ENCODE measurements at regions not wholly inside any gene's neighbourhood (a gene's known extent, or its start where the extent isn't known, plus 50 kb on each side); places are given as distances from the start of the nearest gene placed in this dataset.
"Not testable (repeated sequence)": the region's sequence is repeated elsewhere in the genome, so short reads cannot be mapped to it uniquely, and the experiment has no call there.

DNA sequence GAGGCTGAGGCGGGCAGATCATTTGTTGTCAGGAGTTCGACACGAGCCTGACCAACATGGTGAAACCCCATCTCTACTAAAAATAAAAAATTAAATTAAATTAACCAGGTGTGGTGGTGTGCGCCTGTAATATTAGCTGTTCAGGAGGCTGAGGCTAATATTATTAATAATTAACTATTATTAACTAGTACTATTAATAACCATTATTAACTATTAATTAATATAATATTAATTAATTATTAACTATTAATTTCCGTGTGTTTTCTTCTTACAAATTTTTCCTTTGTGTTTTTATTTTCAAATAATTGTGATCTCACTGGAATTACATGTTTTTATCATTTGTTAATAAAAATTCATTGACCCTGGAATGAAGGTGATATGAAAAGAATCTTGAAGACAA lies 557.4 kb upstream of the ADGRB3 start:
- no peak for ATAC-seq
- ChIA-PET POLR2A (no interaction called here), CTCF (no interaction called here)
- peaks cover 3% of the 10 kb centered on the region for H3K9me3 Mint-ChIP-seq (ENCODE audit: insufficient read depth)
- H3K4me1 Mint-ChIP-seq (ENCODE audit: low read depth), result no peaks in the 10 kb centered on the region
- no peak overlapping the region for H3K27ac Mint-ChIP-seq
- no peaks in the 10 kb centered on the region for H3K36me3 Mint-ChIP-seq (ENCODE audit: low read depth)
- H3K4me3 Mint-ChIP-seq, result no peak overlapping the region
- no peaks in the 10 kb centered on the region for H3K27me3 Mint-ChIP-seq (ENCODE audit: low read depth)
- no peak for DNase-seq

- DNase-seq, result no peak
- no peak overlapping the region for H3K4me3 Mint-ChIP-seq
- peaks cover 5% of the 10 kb centered on the region for H3K9me3 Mint-ChIP-seq (ENCODE audit: insufficient read depth)
- H3K36me3 Mint-ChIP-seq (ENCODE audit: low read depth), result no peaks in the 10 kb centered on the region
- no peak overlapping the region for H3K27ac Mint-ChIP-seq
- H3K27me3 Mint-ChIP-seq (ENCODE audit: low read depth), result no peaks in the 10 kb centered on the region
- ATAC-seq, result no peak
- POLR2A ChIA-PET, result no interaction called here
- H3K4me1 Mint-ChIP-seq (ENCODE audit: low read depth), result no peaks in the 10 kb centered on the region
- CTCF ChIA-PET, result no interaction called here
Measured at GRCh38 chr6:68071740-68072139, 563.3 kb upstream of the ADGRB3 start.

DNA sequence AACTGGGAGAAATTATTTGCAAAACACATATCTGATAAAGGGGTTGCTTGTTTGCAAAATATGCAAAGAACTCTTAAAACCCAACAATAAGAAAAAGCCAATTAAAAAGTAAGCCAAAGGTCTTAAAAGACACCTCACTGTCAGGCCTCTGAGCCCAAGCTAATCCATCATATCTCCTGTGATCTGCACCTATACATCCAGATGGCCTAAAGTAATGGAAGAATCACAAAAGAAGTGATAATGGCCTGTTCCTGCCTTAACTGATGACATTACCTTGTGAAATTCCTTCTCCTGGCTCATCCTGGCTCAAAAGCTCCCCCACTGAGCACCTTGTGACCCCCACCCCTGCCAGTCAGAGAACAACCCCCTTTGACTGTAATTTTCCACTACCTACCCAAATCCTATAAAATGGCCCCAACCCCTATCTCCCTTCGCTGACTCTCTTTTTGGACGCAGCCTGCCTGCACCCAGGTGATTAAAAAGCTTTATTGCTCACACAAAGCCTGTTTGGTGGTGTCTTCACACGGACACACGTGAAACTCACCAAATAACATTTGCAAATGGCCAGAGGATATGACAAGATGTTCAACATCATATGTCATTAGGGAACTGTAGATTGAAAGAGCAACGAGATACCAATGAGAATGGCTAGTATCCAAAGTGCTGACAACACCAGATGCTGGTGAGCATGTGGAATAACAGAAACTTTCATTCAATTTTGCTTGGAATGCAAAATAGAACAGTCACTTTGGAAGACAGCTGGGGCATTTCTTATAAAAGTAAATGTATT lies 565.0 kb upstream of the ADGRB3 start:
- H3K4me3 Mint-ChIP-seq, result no peak overlapping the region
- peaks cover 5% of the 10 kb centered on the region for H3K9me3 Mint-ChIP-seq (ENCODE audit: insufficient read depth)
- no peak for DNase-seq
- no peak overlapping the region for H3K27ac Mint-ChIP-seq
- ChIA-PET CTCF (no interaction called here), POLR2A (no interaction called here)
- H3K27me3 Mint-ChIP-seq (ENCODE audit: low read depth), result no peaks in the 10 kb centered on the region
- no peak for ATAC-seq
- H3K4me1 Mint-ChIP-seq (ENCODE audit: low read depth), result no peaks in the 10 kb centered on the region
- H3K36me3 Mint-ChIP-seq (ENCODE audit: low read depth), result no peaks in the 10 kb centered on the region

- no peak for DNase-seq
- no peaks in the 10 kb centered on the region for H3K27me3 Mint-ChIP-seq (ENCODE audit: low read depth)
- ChIA-PET CTCF (no interaction called here), POLR2A (no interaction called here)
- H3K27ac Mint-ChIP-seq, result no peak overlapping the region
- H3K36me3 Mint-ChIP-seq (ENCODE audit: low read depth), result no peaks in the 10 kb centered on the region
- no peak overlapping the region for H3K4me3 Mint-ChIP-seq
- H3K9me3 Mint-ChIP-seq (ENCODE audit: insufficient read depth), result peaks cover 17% of the 10 kb centered on the region
- no peak for ATAC-seq
- H3K4me1 Mint-ChIP-seq (ENCODE audit: low read depth), result no peaks in the 10 kb centered on the region
Measured at GRCh38 chr6:68059899-68060298, 575.2 kb upstream of the ADGRB3 start.

DNA sequence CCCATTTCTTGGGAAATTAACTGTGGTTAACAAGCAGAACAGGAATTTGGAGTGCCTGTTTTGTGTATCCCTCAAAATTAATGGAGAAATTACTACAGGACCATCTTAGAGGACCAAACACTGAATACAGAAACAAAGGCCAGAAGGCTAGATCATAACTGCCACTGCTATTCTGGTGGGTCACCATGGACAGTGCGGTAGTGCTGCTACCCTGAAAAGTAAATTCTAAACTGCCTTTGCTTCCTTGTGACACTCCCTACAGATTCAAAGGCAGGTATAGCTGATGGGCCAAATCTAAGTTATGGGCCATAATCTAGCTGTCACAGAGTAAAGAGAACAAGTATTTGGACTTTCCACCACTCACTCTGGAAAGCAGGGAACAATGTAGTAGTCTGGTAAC lies 575.8 kb upstream of the ADGRB3 start:
- ATAC-seq, result no peak
- Mint-ChIP-seq H3K4me3 (no peak overlapping the region), H3K27ac (no peak overlapping the region), H3K4me1 (ENCODE audit: low read depth) (no peaks in the 10 kb centered on the region), H3K36me3 (ENCODE audit: low read depth) (no peaks in the 10 kb centered on the region), H3K27me3 (ENCODE audit: low read depth) (no peaks in the 10 kb centered on the region), H3K9me3 (ENCODE audit: insufficient read depth) (peaks cover 20% of the 10 kb centered on the region)
- DNase-seq, result no peak
- CTCF ChIA-PET, result no interaction called here
- POLR2A ChIA-PET, result no interaction called here

DNA sequence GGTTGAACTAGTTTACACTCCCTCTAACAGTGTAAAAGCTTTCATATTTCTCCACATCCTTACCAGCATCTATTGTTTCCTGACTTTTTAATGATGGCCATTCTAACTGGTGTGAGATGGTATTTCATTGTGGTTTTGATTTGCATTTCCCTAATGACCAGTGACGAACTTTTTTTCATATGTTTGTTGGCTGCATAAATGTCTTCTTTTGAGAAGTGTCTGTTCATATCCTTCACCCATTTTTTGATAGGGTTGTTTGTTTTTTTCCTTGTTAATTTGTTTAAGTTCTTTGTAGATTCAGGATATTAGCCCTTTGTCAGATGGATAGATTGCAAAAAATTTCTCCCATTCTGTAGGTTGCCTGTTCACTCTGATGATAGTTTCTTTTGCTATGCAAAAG lies 578.5 kb upstream of the ADGRB3 start:
- H3K9me3 Mint-ChIP-seq (ENCODE audit: insufficient read depth), result peaks cover 13% of the 10 kb centered on the region
- H3K4me3 Mint-ChIP-seq; H3K4me1 Mint-ChIP-seq (ENCODE audit: low read depth); H3K36me3 Mint-ChIP-seq (ENCODE audit: low read depth); CTCF ChIA-PET; POLR2A ChIA-PET; H3K27me3 Mint-ChIP-seq (ENCODE audit: low read depth); DNase-seq; ATAC-seq; H3K27ac Mint-ChIP-seq: not testable (repeated sequence)

DNA sequence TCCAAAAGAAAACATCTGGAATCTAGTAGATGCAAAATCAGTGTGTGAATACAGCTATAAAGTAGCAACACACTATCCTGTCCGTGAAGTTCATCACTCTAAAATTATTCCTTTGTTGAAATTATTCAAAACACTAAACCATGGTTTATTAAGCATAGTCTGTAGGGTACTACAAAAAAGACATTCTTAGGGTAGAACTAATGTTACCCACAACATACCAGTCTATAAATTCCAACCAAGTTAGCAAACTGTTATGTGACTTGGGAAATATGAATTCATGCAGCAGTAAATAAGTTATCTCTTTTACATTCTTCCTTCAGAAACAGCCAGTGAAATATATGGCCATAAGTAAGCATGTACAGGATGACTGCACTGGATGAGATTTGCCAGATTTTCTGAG lies 580.3 kb upstream of the ADGRB3 start:
- Mint-ChIP-seq H3K4me3 (no peak overlapping the region), H3K9me3 (ENCODE audit: insufficient read depth) (peaks cover 11% of the 10 kb centered on the region), H3K4me1 (ENCODE audit: low read depth) (no peaks in the 10 kb centered on the region), H3K36me3 (ENCODE audit: low read depth) (no peaks in the 10 kb centered on the region), H3K27ac (no peak overlapping the region), H3K27me3 (ENCODE audit: low read depth) (no peaks in the 10 kb centered on the region)
- ChIA-PET CTCF (no interaction called here), POLR2A (no interaction called here)
- DNase-seq (no peak), ATAC-seq (no peak)

GRCh38 chr6:68053805-68054373 lies 581.2 kb upstream of the ADGRB3 start:
- Mint-ChIP-seq H3K4me1 (ENCODE audit: low read depth) (no peaks in the 10 kb centered on the region), H3K9me3 (ENCODE audit: insufficient read depth) (peaks cover 7% of the 10 kb centered on the region), H3K27ac (no peak overlapping the region), H3K27me3 (ENCODE audit: low read depth) (no peaks in the 10 kb centered on the region), H3K36me3 (ENCODE audit: low read depth) (no peaks in the 10 kb centered on the region), H3K4me3 (no peak overlapping the region)
- ChIA-PET CTCF (no interaction called here), POLR2A (no interaction called here)
- DNase-seq, result no peak
- ATAC-seq, result no peak

- Mint-ChIP-seq H3K4me3 (no peak overlapping the region), H3K27ac (no peak overlapping the region), H3K27me3 (ENCODE audit: low read depth) (no peaks in the 10 kb centered on the region), H3K9me3 (ENCODE audit: insufficient read depth) (peaks cover 3% of the 10 kb centered on the region), H3K36me3 (ENCODE audit: low read depth) (no peaks in the 10 kb centered on the region), H3K4me1 (ENCODE audit: low read depth) (no peaks in the 10 kb centered on the region)
- DNase-seq (no peak), ATAC-seq (no peak)
- ChIA-PET CTCF (no interaction called here), POLR2A (no interaction called here)
Measured at GRCh38 chr6:68052234-68052633, 582.8 kb upstream of the ADGRB3 start.

DNA sequence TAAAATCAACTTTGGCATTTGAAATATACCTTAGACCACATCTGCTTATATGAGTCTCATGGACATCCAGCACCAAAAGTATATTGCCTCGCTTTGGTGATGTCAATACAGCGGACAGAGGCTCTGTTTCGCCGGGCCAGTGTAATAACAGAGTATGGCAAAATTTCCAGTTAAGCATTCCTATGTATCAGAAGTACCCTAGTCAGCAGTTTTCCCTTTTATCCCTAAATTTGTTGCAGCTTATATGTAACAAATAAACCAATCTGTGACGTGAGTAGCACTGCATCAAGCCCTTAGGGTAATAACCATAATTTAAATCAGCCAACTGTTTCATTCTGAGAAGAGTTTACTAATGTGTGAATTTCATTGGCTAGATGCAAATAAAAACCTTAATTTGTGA lies 585.5 kb upstream of the ADGRB3 start:
- DNase-seq, result no peak
- POLR2A ChIA-PET, result no interaction called here
- no peaks in the 10 kb centered on the region for H3K36me3 Mint-ChIP-seq (ENCODE audit: low read depth)
- no peaks in the 10 kb centered on the region for H3K4me1 Mint-ChIP-seq (ENCODE audit: low read depth)
- no peaks in the 10 kb centered on the region for H3K27me3 Mint-ChIP-seq (ENCODE audit: low read depth)
- CTCF ChIA-PET, result no interaction called here
- no peak overlapping the region for H3K4me3 Mint-ChIP-seq
- ATAC-seq, result no peak
- no peak overlapping the region for H3K27ac Mint-ChIP-seq
- H3K9me3 Mint-ChIP-seq (ENCODE audit: insufficient read depth), result peaks cover 6% of the 10 kb centered on the region

GRCh38 chr6:68046756-68047155 lies 588.3 kb upstream of the ADGRB3 start:
- H3K36me3 Mint-ChIP-seq (ENCODE audit: low read depth), result no peaks in the 10 kb centered on the region
- no peak overlapping the region for H3K4me3 Mint-ChIP-seq
- H3K27ac Mint-ChIP-seq, result no peak overlapping the region
- no peak for ATAC-seq
- POLR2A ChIA-PET, result no interaction called here
- no peaks in the 10 kb centered on the region for H3K4me1 Mint-ChIP-seq (ENCODE audit: low read depth)
- H3K9me3 Mint-ChIP-seq (ENCODE audit: insufficient read depth), result peaks cover 6% of the 10 kb centered on the region
- CTCF ChIA-PET, result no interaction called here
- no peaks in the 10 kb centered on the region for H3K27me3 Mint-ChIP-seq (ENCODE audit: low read depth)
- DNase-seq, result no peak

DNA sequence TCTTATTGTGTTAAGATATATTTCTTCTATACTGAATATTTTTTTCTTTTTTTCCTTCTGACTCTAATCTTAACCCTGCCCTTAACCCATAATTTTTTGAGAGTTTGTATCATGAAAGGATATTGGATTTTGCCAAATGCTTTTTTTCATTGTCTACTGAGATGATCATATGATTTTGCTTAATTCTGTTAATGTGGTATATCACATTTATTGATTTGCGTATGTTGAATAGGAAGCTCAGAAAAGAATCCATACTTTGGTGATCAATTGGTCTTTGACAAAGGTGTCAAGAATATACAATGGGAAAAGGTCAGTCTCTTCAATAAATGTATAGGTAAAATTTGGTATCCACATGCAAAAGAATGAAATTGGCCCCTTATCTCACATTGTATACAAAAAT lies 588.8 kb upstream of the ADGRB3 start:
- ChIA-PET POLR2A (no interaction called here), CTCF (no interaction called here)
- Mint-ChIP-seq H3K27ac (no peak overlapping the region), H3K4me3 (no peak overlapping the region), H3K36me3 (ENCODE audit: low read depth) (no peaks in the 10 kb centered on the region), H3K4me1 (ENCODE audit: low read depth) (no peaks in the 10 kb centered on the region), H3K9me3 (ENCODE audit: insufficient read depth) (peaks cover 6% of the 10 kb centered on the region), H3K27me3 (ENCODE audit: low read depth) (no peaks in the 10 kb centered on the region)
- no peak for ATAC-seq
- DNase-seq, result no peak

GRCh38 chr6:68045193-68045592 lies 589.9 kb upstream of the ADGRB3 start:
- no peaks in the 10 kb centered on the region for H3K36me3 Mint-ChIP-seq (ENCODE audit: low read depth)
- no peak overlapping the region for H3K4me3 Mint-ChIP-seq
- peaks cover 6% of the 10 kb centered on the region for H3K9me3 Mint-ChIP-seq (ENCODE audit: insufficient read depth)
- POLR2A ChIA-PET, result no interaction called here
- CTCF ChIA-PET, result no interaction called here
- no peaks in the 10 kb centered on the region for H3K27me3 Mint-ChIP-seq (ENCODE audit: low read depth)
- ATAC-seq (no peak), DNase-seq (no peak)
- H3K27ac Mint-ChIP-seq, result no peak overlapping the region
- H3K4me1 Mint-ChIP-seq (ENCODE audit: low read depth), result no peaks in the 10 kb centered on the region
